Activated naive CD4-positive, alpha-beta T cell treated with anti-CD3 and anti-CD28 coated beads, Interleukin-2, amount 10 ng/mL, durations not matched to agents 7 days and 5 days (primary cell): ENCODE measurements at regions not wholly inside any gene's neighbourhood (a gene's known extent, or its start where the extent isn't known, plus 50 kb on each side); places are given as distances from the start of the nearest gene placed in this dataset.

Source experiments
- CTCF ChIA-PET: fragments of 350-600 bp; sonication (Branson Sonifier 250); formaldehyde crosslinking; loops from one replicate; lab custom pipeline; 2021; ENCODE audit warnings: antibody characterized with exemption; lab: Charles Lee
- DNase-seq: peaks from one replicate; pipeline ENCODE4 v3.0.0-alpha.2; 2020
- H3K27ac Mint-ChIP-seq: one replicate; pipeline ENCODE4 v1.8.0; 2021; ENCODE audit warnings: mild to moderate bottlenecking, moderate library complexity, mixed read lengths
- H3K27me3 Mint-ChIP-seq: one replicate; pipeline ENCODE4 v1.8.0; 2021; ENCODE audit warnings: mild to moderate bottlenecking, mixed read lengths
- H3K36me3 Mint-ChIP-seq: one replicate; pipeline ENCODE4 v1.8.0; 2021; ENCODE audit warnings: mixed read lengths
- H3K4me1 Mint-ChIP-seq: one replicate; pipeline ENCODE4 v1.8.0; 2021; ENCODE audit warnings: mixed read lengths
- H3K4me3 Mint-ChIP-seq: one replicate; pipeline ENCODE4 v1.8.0; 2021; ENCODE audit warnings: mild to moderate bottlenecking, moderate library complexity, mixed read lengths
- H3K9me3 Mint-ChIP-seq: one replicate; pipeline ENCODE4 v1.8.0; 2021; ENCODE audit warnings: mixed read lengths

GRCh38 chr14:39734306-39734705 is 302.1 kb upstream of the FBXO33 start:
- H3K27ac Mint-ChIP-seq: no peak overlapping the region
- H3K4me1 Mint-ChIP-seq: no peaks in the 10 kb centered on the region
- no peak for DNase-seq
- CTCF ChIA-PET: no interaction called here
- no peaks in the 10 kb centered on the region for H3K36me3 Mint-ChIP-seq
- no peaks in the 10 kb centered on the region for H3K27me3 Mint-ChIP-seq
- no peak overlapping the region for H3K4me3 Mint-ChIP-seq
- H3K9me3 Mint-ChIP-seq: no peaks in the 10 kb centered on the region

GRCh38 chr14:39733741-39734140 is 301.5 kb upstream of the FBXO33 start:
- no peaks in the 10 kb centered on the region for H3K27me3 Mint-ChIP-seq
- no peaks in the 10 kb centered on the region for H3K4me1 Mint-ChIP-seq
- H3K36me3 Mint-ChIP-seq: no peaks in the 10 kb centered on the region
- DNase-seq: no peak
- CTCF ChIA-PET: no interaction called here
- H3K4me3 Mint-ChIP-seq: no peak overlapping the region
- H3K9me3 Mint-ChIP-seq: no peaks in the 10 kb centered on the region
- H3K27ac Mint-ChIP-seq: no peak overlapping the region

- no peaks in the 10 kb centered on the region for H3K4me1 Mint-ChIP-seq
- CTCF ChIA-PET: interaction anchor here (0.7 kb wide), 1 partner anchor 443 kb away, joined by 3 read pairs; no protein-coding TSS in a partner anchor
- DNase-seq: peak; percentile 23
- H3K27me3 Mint-ChIP-seq: no peaks in the 10 kb centered on the region
- no peak overlapping the region for H3K27ac Mint-ChIP-seq
- no peak overlapping the region for H3K4me3 Mint-ChIP-seq
- no peaks in the 10 kb centered on the region for H3K36me3 Mint-ChIP-seq
- no peaks in the 10 kb centered on the region for H3K9me3 Mint-ChIP-seq
These were observed 299.7 kb upstream of the FBXO33 start for GRCh38 chr14:39731912-39732311.

GRCh38 chr14:39726563-39726962 is 294.3 kb upstream of the FBXO33 start:
- CTCF ChIA-PET: no interaction called here
- H3K4me1 Mint-ChIP-seq: no peaks in the 10 kb centered on the region
- H3K9me3 Mint-ChIP-seq: no peaks in the 10 kb centered on the region
- no peak overlapping the region for H3K4me3 Mint-ChIP-seq
- H3K27ac Mint-ChIP-seq: no peak overlapping the region
- no peak for DNase-seq
- H3K27me3 Mint-ChIP-seq: no peaks in the 10 kb centered on the region
- H3K36me3 Mint-ChIP-seq: no peaks in the 10 kb centered on the region

- H3K4me1 Mint-ChIP-seq: no peaks in the 10 kb centered on the region
- H3K4me3 Mint-ChIP-seq: no peak overlapping the region
- H3K9me3 Mint-ChIP-seq: no peaks in the 10 kb centered on the region
- no peak overlapping the region for H3K27ac Mint-ChIP-seq
- DNase-seq: no peak
- H3K36me3 Mint-ChIP-seq: no peaks in the 10 kb centered on the region
- CTCF ChIA-PET: interaction anchor here (0.7 kb wide), 1 partner anchor 12 kb away, joined by 4 read pairs; no protein-coding TSS in a partner anchor
- H3K27me3 Mint-ChIP-seq: no peaks in the 10 kb centered on the region
These were observed 290.5 kb upstream of the FBXO33 start for GRCh38 chr14:39722547-39723273.

GRCh38 chr14:39716987-39717570 is 284.8 kb upstream of the FBXO33 start:
- H3K4me1 Mint-ChIP-seq: no peaks in the 10 kb centered on the region
- CTCF ChIA-PET: no interaction called here
- no peaks in the 10 kb centered on the region for H3K36me3 Mint-ChIP-seq
- no peak overlapping the region for H3K27ac Mint-ChIP-seq
- H3K27me3 Mint-ChIP-seq: no peaks in the 10 kb centered on the region
- no peak for DNase-seq
- no peaks in the 10 kb centered on the region for H3K9me3 Mint-ChIP-seq
- H3K4me3 Mint-ChIP-seq: no peak overlapping the region

GRCh38 chr14:39712293-39712999 is 280.2 kb upstream of the FBXO33 start:
- Mint-ChIP-seq H3K4me3 (no peak overlapping the region), H3K9me3 (no peaks in the 10 kb centered on the region), H3K27me3 (no peaks in the 10 kb centered on the region), H3K4me1 (no peaks in the 10 kb centered on the region), H3K36me3 (no peaks in the 10 kb centered on the region), H3K27ac (no peak overlapping the region)
- CTCF ChIA-PET: no interaction called here
- no peak for DNase-seq

GRCh38 chr14:39704594-39704993 is 272.4 kb upstream of the FBXO33 start:
- H3K4me3 Mint-ChIP-seq: no peak overlapping the region
- no peaks in the 10 kb centered on the region for H3K4me1 Mint-ChIP-seq
- no peaks in the 10 kb centered on the region for H3K27me3 Mint-ChIP-seq
- no peak for DNase-seq
- H3K36me3 Mint-ChIP-seq: no peaks in the 10 kb centered on the region
- peaks cover 10% of the 10 kb centered on the region for H3K9me3 Mint-ChIP-seq
- H3K27ac Mint-ChIP-seq: no peak overlapping the region
- CTCF ChIA-PET: no interaction called here

- H3K36me3 Mint-ChIP-seq: no peaks in the 10 kb centered on the region
- no peaks in the 10 kb centered on the region for H3K27me3 Mint-ChIP-seq
- H3K9me3 Mint-ChIP-seq: peaks cover 10% of the 10 kb centered on the region
- no peak for DNase-seq
- H3K27ac Mint-ChIP-seq: no peak overlapping the region
- CTCF ChIA-PET: no interaction called here
- H3K4me1 Mint-ChIP-seq: no peaks in the 10 kb centered on the region
- H3K4me3 Mint-ChIP-seq: no peak overlapping the region
These were observed 262.1 kb upstream of the FBXO33 start for GRCh38 chr14:39694341-39694740.

GRCh38 chr14:39683691-39684260 is 251.5 kb upstream of the FBXO33 start:
- Mint-ChIP-seq H3K27ac (no peak overlapping the region), H3K36me3 (peaks cover 3% of the 10 kb centered on the region), H3K27me3 (no peaks in the 10 kb centered on the region), H3K4me3 (no peak overlapping the region), H3K9me3 (peaks cover 3% of the 10 kb centered on the region), H3K4me1 (peaks cover 6% of the 10 kb centered on the region)
- no peak for DNase-seq
- CTCF ChIA-PET: no interaction called here

GRCh38 chr14:39682582-39682981 is 250.3 kb upstream of the FBXO33 start:
- CTCF ChIA-PET: no interaction called here
- Mint-ChIP-seq H3K27me3 (no peaks in the 10 kb centered on the region), H3K9me3 (peaks cover 3% of the 10 kb centered on the region), H3K36me3 (peaks cover 3% of the 10 kb centered on the region), H3K27ac (no peak overlapping the region), H3K4me3 (no peak overlapping the region), H3K4me1 (peaks cover 6% of the 10 kb centered on the region)
- DNase-seq: no peak

GRCh38 chr14:39681782-39682399 is 249.7 kb upstream of the FBXO33 start:
- H3K9me3 Mint-ChIP-seq: peaks cover 3% of the 10 kb centered on the region
- CTCF ChIA-PET: no interaction called here
- H3K27ac Mint-ChIP-seq: no peak overlapping the region
- H3K27me3 Mint-ChIP-seq: no peaks in the 10 kb centered on the region
- peaks cover 6% of the 10 kb centered on the region for H3K4me1 Mint-ChIP-seq
- H3K36me3 Mint-ChIP-seq: peaks cover 3% of the 10 kb centered on the region
- H3K4me3 Mint-ChIP-seq: no peak overlapping the region
- no peak for DNase-seq

GRCh38 chr14:39680777-39681176 is 248.5 kb upstream of the FBXO33 start:
- Mint-ChIP-seq H3K27ac (no peak overlapping the region), H3K36me3 (peaks cover 3% of the 10 kb centered on the region)
- CTCF ChIA-PET: no interaction called here

GRCh38 chr14:39673734-39674133 is 241.5 kb upstream of the FBXO33 start:
- Mint-ChIP-seq H3K4me1 (peaks cover 4% of the 10 kb centered on the region), H3K27ac (no peak overlapping the region), H3K9me3 (peaks cover 4% of the 10 kb centered on the region), H3K4me3 (no peak overlapping the region), H3K36me3 (no peaks in the 10 kb centered on the region), H3K27me3 (no peaks in the 10 kb centered on the region)
- CTCF ChIA-PET: no interaction called here
- DNase-seq: no peak

More at GRCh38 chr14:39680777-39681176, 248.5 kb upstream of the FBXO33 start:
- Mint-ChIP-seq H3K27me3 (no peaks in the 10 kb centered on the region), H3K4me1 (peaks cover 6% of the 10 kb centered on the region), H3K4me3 (no peak overlapping the region), H3K9me3 (peaks cover 3% of the 10 kb centered on the region)
- no peak for DNase-seq
